GM23338 (cell line): ENCODE measurements at regions not wholly inside any gene's neighbourhood (a gene's known extent, or its start where the extent isn't known, plus 50 kb on each side); places are given as distances from the start of the nearest gene placed in this dataset.

ENCODE experiments used
- ATAC-seq: fragments of 200-7000 bp; cut with Tn5 transposase; 3 replicates; pipeline ENCODE4 v1.9.1; 2020
- DNase-seq: peaks from one replicate; pipeline ENCODE4 v3.0.0-alpha.2; 2015; ENCODE audit warnings: low spot score
- H2AFZ ChIP-seq: fragments of 200-600 bp; sonication (generic); 2 replicates; pipeline ENCODE4 v1.8.0; 2016; ENCODE audit warnings: antibody characterized with exemption, mild to moderate bottlenecking, moderate library complexity
- H3F3A ChIP-seq: fragments of 200-600 bp; sonication (generic); replicated peaks from 2 replicates; pipeline ENCODE4 v1.8.0; 2017; ENCODE audit warnings: antibody characterized with exemption, mixed run types, low read depth
- H3K27ac ChIP-seq: fragments of 200-600 bp; sonication (generic); 2 replicates; pipeline ENCODE4 v1.6.1; 2016; ENCODE audit warnings: low read depth
- H3K27me3 ChIP-seq: fragments of 200-600 bp; sonication (generic); 2 replicates; pipeline ENCODE4 v1.8.0; 2016; ENCODE audit warnings: mild to moderate bottlenecking, mixed run types, moderate library complexity; ENCODE audit not compliant: insufficient read depth
- H3K36me3 ChIP-seq: fragments of 200-600 bp; sonication (generic); 2 replicates; pipeline ENCODE4 v1.8.0; 2016; ENCODE audit warnings: mild to moderate bottlenecking; ENCODE audit not compliant: insufficient read depth
- H3K4me1 ChIP-seq: fragments of 200-600 bp; sonication (generic); 2 replicates; pipeline ENCODE4 v1.8.0; 2016; ENCODE audit warnings: mild to moderate bottlenecking, moderate library complexity; ENCODE audit not compliant: insufficient read depth
- H3K4me2 ChIP-seq: fragments of 200-600 bp; sonication (generic); 2 replicates; pipeline ENCODE4 v1.7.1; 2017; ENCODE audit warnings: mixed run types
- H3K4me3 ChIP-seq: fragments of 200-600 bp; sonication (generic); 2 replicates; pipeline ENCODE4 v1.6.1; 2016; ENCODE audit warnings: mixed run types
- H3K79me2 ChIP-seq: fragments of 200-600 bp; sonication (generic); replicated peaks from 2 replicates; pipeline ENCODE4 v1.8.0; 2017; ENCODE audit warnings: mild to moderate bottlenecking; ENCODE audit not compliant: insufficient read depth
- H3K9me2 ChIP-seq: fragments of 200-600 bp; sonication (generic); 2 replicates; pipeline ENCODE4 v1.8.0; 2017; ENCODE audit not compliant: insufficient read depth
- H4K20me1 ChIP-seq: fragments of 200-600 bp; sonication (generic); replicated peaks from 2 replicates; pipeline ENCODE4 v1.8.0; 2017; ENCODE audit warnings: mild to moderate bottlenecking; ENCODE audit not compliant: insufficient read depth
- H3K27ac Mint-ChIP-seq: 2 replicates; pipeline ENCODE4 v1.8.0; 2020; ENCODE audit warnings: inconsistent platforms, mild to moderate bottlenecking, moderate library complexity, mixed read lengths
- H3K27me3 Mint-ChIP-seq: 3 replicates; pipeline ENCODE4 v1.8.0; 2022; ENCODE audit warnings: low read depth, mild to moderate bottlenecking, moderate library complexity, mixed read lengths, inconsistent platforms; ENCODE audit not compliant: insufficient read depth, poor library complexity
- H3K36me3 Mint-ChIP-seq: 3 replicates; pipeline ENCODE4 v1.8.0; 2021; ENCODE audit warnings: low read depth, mild to moderate bottlenecking, inconsistent platforms, moderate library complexity, mixed read lengths
- H3K4me1 Mint-ChIP-seq: 3 replicates; pipeline ENCODE4 v1.8.0; 2020; ENCODE audit warnings: mild to moderate bottlenecking, inconsistent platforms, mixed read lengths
- H3K4me3 Mint-ChIP-seq: 3 replicates; pipeline ENCODE4 v1.8.0; 2021; ENCODE audit warnings: moderate library complexity, mild to moderate bottlenecking, inconsistent platforms, mixed read lengths
- H3K9me3 Mint-ChIP-seq: 3 replicates; pipeline ENCODE4 v1.8.0; 2020; ENCODE audit warnings: moderate library complexity, mild to moderate bottlenecking, inconsistent platforms, mixed read lengths
- CREB1 ChIP-seq: fragments of 250-450 bp; sonication (Bioruptor Pico); IDR thresholded peaks from 2 replicates; pipeline ENCODE4 v1.5.0; 2020; ENCODE audit warnings: low read depth, mild to moderate bottlenecking, moderate library complexity
- ETS1 ChIP-seq: IDR thresholded peaks from 2 replicates; pipeline ENCODE4 v1.6.1; 2016; ENCODE audit warnings: antibody characterized with exemption
- REST ChIP-seq: IDR thresholded peaks from one replicate; pipeline ENCODE4 v1.6.1; 2018; ENCODE audit warnings: antibody characterized with exemption; ENCODE audit not compliant: unreplicated experiment
- ZNF114 ChIP-seq: fragments of 250-450 bp; sonication (Bioruptor Pico); IDR thresholded peaks from 2 replicates; pipeline ENCODE4 v1.5.0; 2020; ENCODE audit warnings: mild to moderate bottlenecking, moderate library complexity
- ZNF462 ChIP-seq: fragments of 250-450 bp; sonication (Bioruptor Pico); IDR thresholded peaks from 2 replicates; pipeline ENCODE4 v1.5.0; 2020; ENCODE audit warnings: mild to moderate bottlenecking, moderate library complexity

- no peak for TF ChIP-seq ETS1
- no peak for TF ChIP-seq ZNF462 (CRISPR knock-in tag)
Measured at GRCh38 chr1:191533254-191533653, 625.0 kb upstream of the RGS18 start (continued).

- peaks cover 17% of the 10 kb centered on the region for H3K4me1 ChIP-seq
- H3K79me2 ChIP-seq = no peaks in the 10 kb centered on the region
- H3K4me1 Mint-ChIP-seq = peaks cover 19% of the 10 kb centered on the region
- H3K4me2 ChIP-seq = no peak overlapping the region
- no peaks in the 10 kb centered on the region for H3K36me3 ChIP-seq
- no peak overlapping the region for H3K4me3 Mint-ChIP-seq
- H3K4me3 ChIP-seq = no peak overlapping the region
- no peak overlapping the region for H3K27ac ChIP-seq
- no peak for ATAC-seq
- H3K36me3 Mint-ChIP-seq = peaks cover 6% of the 10 kb centered on the region; the same call in 2 of the 3 replicates
- no peak for DNase-seq
- H3K9me3 Mint-ChIP-seq = peaks cover 11% of the 10 kb centered on the region; the same call in 2 of the 3 replicates
- H3K27me3 Mint-ChIP-seq = no peaks in the 10 kb centered on the region
- H3F3A ChIP-seq = no peaks in the 10 kb centered on the region
- TF ChIP-seq ZNF114 (CRISPR knock-in tag) (no peak), REST (no peak), CREB1 (no peak)
- peak overlapping the region; percentile 28; the same call in 1 of the 2 replicates for H3K27ac Mint-ChIP-seq
- no peaks in the 10 kb centered on the region; the same call in 1 of the 2 replicates for H3K9me2 ChIP-seq
- H3K27me3 ChIP-seq = no peaks in the 10 kb centered on the region
- 0 out of 2 replicates have a peak overlapping the region, but pooled peaks have one; percentile 25 for H2AFZ ChIP-seq
- no peaks in the 10 kb centered on the region for H4K20me1 ChIP-seq
Measured at GRCh38 chr1:191536791-191537429, 621.4 kb upstream of the RGS18 start.
